BE2C (cell line): ENCODE measurements at regions not wholly inside any gene's neighbourhood (a gene's known extent, or its start where the extent isn't known, plus 50 kb on each side); places are given as distances from the start of the nearest gene placed in this dataset.

Experiments
- DNase-seq: peaks from one replicate; pipeline ENCODE4 v3.0.0-alpha.2; 2020
- H3K27me3 ChIP-seq: fragments of 250-450 bp; sonication (Bioruptor Pico); 2 replicates; pipeline ENCODE4 v1.5.1; 2020; ENCODE audit warnings: mild to moderate bottlenecking
- H3K36me3 ChIP-seq: fragments of 250-450 bp; sonication (Bioruptor Pico); 2 replicates; pipeline ENCODE4 v1.5.1; 2020; ENCODE audit warnings: mild to moderate bottlenecking
- H3K4me1 ChIP-seq: fragments of 250-450 bp; sonication (Bioruptor Pico); 2 replicates; pipeline ENCODE4 v1.5.1; 2020
- H3K4me3 ChIP-seq: 2 replicates; pipeline ENCODE4 v1.5.1; 2011; ENCODE audit warnings: low read depth, low read length
- H3K9me3 ChIP-seq: fragments of 250-450 bp; sonication (Bioruptor Pico); 2 replicates; pipeline ENCODE4 v1.5.1; 2020
- CTCF ChIP-seq: IDR thresholded peaks from 2 replicates; pipeline ENCODE4 v1.5.1; 2012; ENCODE audit warnings: mild to moderate bottlenecking, low read depth, low read length

- DNase-seq = no peak
- TF ChIP-seq CTCF = no peak
- H3K9me3 ChIP-seq = no peaks in the 10 kb centered on the region
- no peaks in the 10 kb centered on the region for H3K36me3 ChIP-seq
- H3K27me3 ChIP-seq = peaks cover 18% of the 10 kb centered on the region
- H3K4me1 ChIP-seq = no peaks in the 10 kb centered on the region
- no peak overlapping the region for H3K4me3 ChIP-seq
Measured at GRCh38 chr13:108360139-108360538, 90.6 kb downstream of the TNFSF13B start.

- no peak for TF ChIP-seq CTCF
- Histone ChIP-seq H3K4me1 (no peaks in the 10 kb centered on the region), H3K4me3 (no peak overlapping the region), H3K27me3 (peaks cover 15% of the 10 kb centered on the region), H3K9me3 (no peaks in the 10 kb centered on the region), H3K36me3 (no peaks in the 10 kb centered on the region)
- no peak for DNase-seq
Measured at GRCh38 chr13:108361769-108362168, 92.3 kb downstream of the TNFSF13B start.

GRCh38 chr13:108363666-108364065 is 94.1 kb downstream of the TNFSF13B start:
- Histone ChIP-seq H3K4me1 (no peaks in the 10 kb centered on the region), H3K4me3 (no peak overlapping the region), H3K27me3 (peaks cover 12% of the 10 kb centered on the region), H3K9me3 (no peaks in the 10 kb centered on the region), H3K36me3 (no peaks in the 10 kb centered on the region)
- TF ChIP-seq CTCF = no peak
- no peak for DNase-seq

GRCh38 chr13:108365255-108365654 is 95.7 kb downstream of the TNFSF13B start:
- TF ChIP-seq CTCF = no peak
- no peak overlapping the region for H3K4me3 ChIP-seq
- DNase-seq = no peak
- H3K4me1 ChIP-seq = no peaks in the 10 kb centered on the region
- H3K36me3 ChIP-seq = no peaks in the 10 kb centered on the region
- H3K27me3 ChIP-seq = peaks cover 10% of the 10 kb centered on the region
- H3K9me3 ChIP-seq = no peaks in the 10 kb centered on the region

GRCh38 chr13:108368250-108368905 is 98.9 kb downstream of the TNFSF13B start:
- Histone ChIP-seq H3K27me3 (no peaks in the 10 kb centered on the region; the same call in 1 of the 2 replicates), H3K4me1 (no peaks in the 10 kb centered on the region), H3K36me3 (no peaks in the 10 kb centered on the region), H3K4me3 (no peak overlapping the region), H3K9me3 (no peaks in the 10 kb centered on the region)
- DNase-seq = no peak
- TF ChIP-seq CTCF = no peak

GRCh38 chr13:108369412-108369811 is 99.9 kb downstream of the TNFSF13B start:
- Histone ChIP-seq H3K4me3 (no peak overlapping the region), H3K9me3 (no peaks in the 10 kb centered on the region), H3K36me3 (no peaks in the 10 kb centered on the region), H3K27me3 (no peaks in the 10 kb centered on the region; the same call in 1 of the 2 replicates), H3K4me1 (no peaks in the 10 kb centered on the region)
- no peak for DNase-seq
- no peak for TF ChIP-seq CTCF
